ENCODE measurements at regions not wholly inside any gene's neighbourhood (a gene's known extent, or its start where the extent isn't known, plus 50 kb on each side); places are given as distances from the start of the nearest gene placed in this dataset.
A peak's percentile ranks its signal among the peaks of the same experiment; 100 is the strongest.
"Not testable (repeated sequence)": the region's sequence is repeated elsewhere in the genome, so short reads cannot be mapped to it uniquely, and the experiment has no call there.

DNA sequence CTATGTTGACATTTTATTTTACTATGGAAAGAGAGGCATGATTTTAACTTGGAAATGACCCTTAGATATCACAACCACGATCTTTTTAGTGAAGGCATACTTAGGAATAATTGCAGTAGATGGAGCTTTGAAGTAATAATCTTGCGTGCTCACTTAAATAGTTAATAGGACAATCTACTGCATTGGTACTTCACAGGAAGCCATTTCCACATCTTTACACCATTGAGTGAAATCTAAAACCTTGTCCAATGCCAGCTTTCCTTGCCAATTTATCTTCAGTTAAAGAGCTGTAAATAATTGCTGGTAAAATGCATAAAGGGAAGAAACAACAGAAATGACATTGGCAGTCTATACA lies 586.3 kb downstream of the ADGRL2 start:
- peak overlapping the region; percentile 6 for H2AFZ ChIP-seq (ENCODE audit: low read length, unreplicated experiment)
- no peak overlapping the region for H3K4me3 ChIP-seq (ENCODE audit: low read depth, low read length)
- H3K4me1 ChIP-seq (ENCODE audit: control insufficient read depth, insufficient read depth, low read length, unreplicated experiment): peaks cover 14% of the 10 kb centered on the region
- H3K79me2 ChIP-seq (ENCODE audit: control insufficient read depth, insufficient read depth, low read length, unreplicated experiment): no peaks in the 10 kb centered on the region
- no peak overlapping the region for H3K27ac ChIP-seq (ENCODE audit: low read depth, low read length)
- H3K27me3 ChIP-seq (ENCODE audit: insufficient read depth, low read length): no peaks in the 10 kb centered on the region
- H3K36me3 ChIP-seq (ENCODE audit: insufficient read depth, low read length): no peaks in the 10 kb centered on the region

- H3K27me3 ChIP-seq (ENCODE audit: insufficient read depth, low read length): no peaks in the 10 kb centered on the region
- H2AFZ ChIP-seq (ENCODE audit: low read length, unreplicated experiment): peak overlapping the region; percentile 6
- no peak overlapping the region for H3K4me3 ChIP-seq (ENCODE audit: low read depth, low read length)
- H3K36me3 ChIP-seq (ENCODE audit: insufficient read depth, low read length): no peaks in the 10 kb centered on the region
- H3K27ac ChIP-seq (ENCODE audit: low read depth, low read length): no peak overlapping the region
- no peaks in the 10 kb centered on the region for H3K79me2 ChIP-seq (ENCODE audit: control insufficient read depth, insufficient read depth, low read length, unreplicated experiment)
- peaks cover 10% of the 10 kb centered on the region for H3K4me1 ChIP-seq (ENCODE audit: control insufficient read depth, insufficient read depth, low read length, unreplicated experiment)
Observed at GRCh38 chr1:82386365-82387011, 585.8 kb downstream of the ADGRL2 start.

DNA sequence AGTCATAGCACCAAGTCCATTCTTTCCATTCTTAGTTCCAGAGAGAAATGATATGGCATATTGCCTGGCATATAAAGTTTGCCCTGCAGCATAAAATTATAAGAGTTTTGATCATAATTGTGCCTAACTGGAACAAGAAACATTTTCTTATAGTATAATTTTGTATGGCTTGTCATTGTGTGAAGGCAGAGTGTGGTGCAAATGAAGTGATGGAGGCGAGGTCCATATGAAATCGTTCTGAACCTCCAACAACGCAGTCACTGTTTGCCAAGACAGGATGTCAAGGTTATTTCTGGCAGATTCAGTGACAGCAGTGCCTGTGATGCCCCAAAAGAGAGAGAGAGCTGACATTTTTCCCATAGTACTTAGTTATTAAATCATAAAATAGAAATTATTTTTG lies 584.0 kb downstream of the ADGRL2 start:
- H2AFZ ChIP-seq (ENCODE audit: low read length, unreplicated experiment): no peak overlapping the region
- H3K27ac ChIP-seq (ENCODE audit: low read depth, low read length): no peak overlapping the region
- H3K27me3 ChIP-seq (ENCODE audit: insufficient read depth, low read length): no peaks in the 10 kb centered on the region
- no peaks in the 10 kb centered on the region for H3K79me2 ChIP-seq (ENCODE audit: control insufficient read depth, insufficient read depth, low read length, unreplicated experiment)
- peaks cover 10% of the 10 kb centered on the region for H3K4me1 ChIP-seq (ENCODE audit: control insufficient read depth, insufficient read depth, low read length, unreplicated experiment)
- no peak overlapping the region for H3K4me3 ChIP-seq (ENCODE audit: low read depth, low read length)
- no peaks in the 10 kb centered on the region for H3K36me3 ChIP-seq (ENCODE audit: insufficient read depth, low read length)

DNA sequence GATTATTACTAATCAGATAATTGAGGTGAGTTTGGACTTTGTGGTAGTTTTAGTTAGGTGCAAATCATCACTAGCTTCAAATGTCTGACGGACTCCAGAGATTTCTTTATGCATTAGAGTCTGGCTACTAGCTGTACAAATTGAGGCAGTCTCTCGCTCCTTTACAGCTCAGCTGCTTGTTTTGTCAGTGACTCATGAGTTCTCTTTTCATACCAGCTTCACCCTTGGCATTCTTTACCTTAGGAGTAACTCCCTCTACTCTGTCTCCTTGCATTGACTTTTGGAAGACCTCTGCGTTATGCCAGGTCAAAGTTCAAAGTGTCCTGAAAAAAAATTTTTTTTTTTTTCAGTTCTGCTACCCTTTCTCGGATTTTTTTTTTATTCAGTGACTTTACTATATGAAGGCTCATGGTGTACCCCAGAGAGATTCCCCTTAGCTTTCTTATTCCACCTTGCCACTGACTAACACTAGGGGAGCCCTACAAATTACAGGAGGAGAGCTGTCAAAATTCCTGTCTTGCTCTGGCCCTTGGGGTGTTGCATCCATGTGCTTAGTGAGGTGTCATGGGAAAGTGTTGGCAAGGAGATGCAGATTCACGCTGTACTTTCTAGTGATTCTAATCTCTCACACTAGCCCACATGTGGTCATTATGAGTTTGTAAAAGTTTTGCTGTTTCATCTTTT lies 576.6 kb downstream of the ADGRL2 start:
- H3K4me3 ChIP-seq (ENCODE audit: low read depth, low read length): no peak overlapping the region
- H3K4me1 ChIP-seq (ENCODE audit: control insufficient read depth, insufficient read depth, low read length, unreplicated experiment): peaks cover 19% of the 10 kb centered on the region
- no peaks in the 10 kb centered on the region for H3K79me2 ChIP-seq (ENCODE audit: control insufficient read depth, insufficient read depth, low read length, unreplicated experiment)
- no peaks in the 10 kb centered on the region for H3K36me3 ChIP-seq (ENCODE audit: insufficient read depth, low read length)
- no peaks in the 10 kb centered on the region for H3K27me3 ChIP-seq (ENCODE audit: insufficient read depth, low read length)
- H3K27ac ChIP-seq (ENCODE audit: low read depth, low read length): no peak overlapping the region
- H2AFZ ChIP-seq (ENCODE audit: low read length, unreplicated experiment): peak overlapping the region; percentile 18

- peaks cover 19% of the 10 kb centered on the region for H3K4me1 ChIP-seq (ENCODE audit: control insufficient read depth, insufficient read depth, low read length, unreplicated experiment)
- H3K4me3 ChIP-seq (ENCODE audit: low read depth, low read length): no peak overlapping the region
- no peaks in the 10 kb centered on the region for H3K27me3 ChIP-seq (ENCODE audit: insufficient read depth, low read length)
- no peak overlapping the region for H3K27ac ChIP-seq (ENCODE audit: low read depth, low read length)
- H3K79me2 ChIP-seq (ENCODE audit: control insufficient read depth, insufficient read depth, low read length, unreplicated experiment): no peaks in the 10 kb centered on the region
- no peak overlapping the region for H2AFZ ChIP-seq (ENCODE audit: low read length, unreplicated experiment)
- H3K36me3 ChIP-seq (ENCODE audit: insufficient read depth, low read length): no peaks in the 10 kb centered on the region
Observed at GRCh38 chr1:82373710-82374109, 573.0 kb downstream of the ADGRL2 start.

DNA sequence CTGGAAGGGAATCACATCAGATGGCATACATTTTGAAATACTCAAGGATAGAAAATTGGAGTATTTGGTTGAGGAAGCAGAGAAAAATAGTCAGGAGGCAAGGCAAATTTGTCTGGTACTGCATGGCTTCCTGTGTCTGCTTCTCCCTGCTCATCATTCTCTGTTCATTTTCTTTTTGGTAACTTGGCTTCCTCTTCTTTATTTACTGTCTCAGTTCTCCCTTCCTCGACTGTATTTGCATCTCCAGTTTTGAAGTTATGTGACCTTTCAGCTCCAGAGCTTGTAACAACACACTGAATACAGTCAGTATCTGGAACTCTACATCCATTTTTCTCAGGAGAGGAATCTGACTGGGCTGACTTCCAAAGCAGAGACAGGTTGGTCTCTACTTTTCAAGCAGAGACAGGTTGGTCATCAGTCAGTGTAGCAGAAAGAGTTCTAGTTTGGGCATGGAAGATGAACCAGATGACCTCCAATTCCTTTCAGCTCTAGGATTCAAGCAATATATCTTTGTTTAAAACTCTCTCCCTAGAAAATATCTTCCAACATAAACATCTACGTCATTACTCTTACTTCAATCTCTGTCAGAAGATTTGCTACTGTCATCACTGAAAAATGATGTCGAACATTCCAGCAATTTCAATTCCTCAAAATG lies 571.2 kb downstream of the ADGRL2 start:
- no peaks in the 10 kb centered on the region for H3K79me2 ChIP-seq (ENCODE audit: control insufficient read depth, insufficient read depth, low read length, unreplicated experiment)
- H3K4me1 ChIP-seq (ENCODE audit: control insufficient read depth, insufficient read depth, low read length, unreplicated experiment): peaks cover 7% of the 10 kb centered on the region
- no peak overlapping the region for H2AFZ ChIP-seq (ENCODE audit: low read length, unreplicated experiment)
- H3K27me3 ChIP-seq (ENCODE audit: insufficient read depth, low read length): no peaks in the 10 kb centered on the region
- no peak overlapping the region for H3K27ac ChIP-seq (ENCODE audit: low read depth, low read length)
- no peak overlapping the region for H3K4me3 ChIP-seq (ENCODE audit: low read depth, low read length)
- H3K36me3 ChIP-seq (ENCODE audit: insufficient read depth, low read length): no peaks in the 10 kb centered on the region

DNA sequence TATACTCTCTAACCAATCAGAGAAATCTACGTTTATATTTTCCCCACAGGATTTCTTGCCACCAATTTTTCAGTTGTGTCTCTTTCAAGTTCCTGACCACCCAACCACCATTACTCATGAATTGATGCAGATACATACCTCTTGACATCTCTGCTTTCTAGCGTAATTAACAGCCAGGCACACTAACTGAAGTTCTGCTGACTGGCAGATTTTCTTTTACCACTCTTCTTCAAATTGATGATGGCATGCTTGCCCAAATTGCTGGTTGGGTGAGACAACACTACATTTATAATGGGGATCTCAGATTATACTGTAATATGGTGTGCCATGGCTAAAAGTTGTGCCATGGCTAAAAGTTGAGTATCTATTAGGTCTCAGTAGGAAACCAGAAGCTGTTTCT lies 566.7 kb downstream of the ADGRL2 start:
- H3K27ac ChIP-seq (ENCODE audit: low read depth, low read length): no peak overlapping the region
- no peaks in the 10 kb centered on the region for H3K4me1 ChIP-seq (ENCODE audit: control insufficient read depth, insufficient read depth, low read length, unreplicated experiment)
- no peaks in the 10 kb centered on the region for H3K36me3 ChIP-seq (ENCODE audit: insufficient read depth, low read length)
- no peak overlapping the region for H2AFZ ChIP-seq (ENCODE audit: low read length, unreplicated experiment)
- no peaks in the 10 kb centered on the region for H3K79me2 ChIP-seq (ENCODE audit: control insufficient read depth, insufficient read depth, low read length, unreplicated experiment)
- H3K4me3 ChIP-seq (ENCODE audit: low read depth, low read length): no peak overlapping the region
- H3K27me3 ChIP-seq (ENCODE audit: insufficient read depth, low read length): no peaks in the 10 kb centered on the region

DNA sequence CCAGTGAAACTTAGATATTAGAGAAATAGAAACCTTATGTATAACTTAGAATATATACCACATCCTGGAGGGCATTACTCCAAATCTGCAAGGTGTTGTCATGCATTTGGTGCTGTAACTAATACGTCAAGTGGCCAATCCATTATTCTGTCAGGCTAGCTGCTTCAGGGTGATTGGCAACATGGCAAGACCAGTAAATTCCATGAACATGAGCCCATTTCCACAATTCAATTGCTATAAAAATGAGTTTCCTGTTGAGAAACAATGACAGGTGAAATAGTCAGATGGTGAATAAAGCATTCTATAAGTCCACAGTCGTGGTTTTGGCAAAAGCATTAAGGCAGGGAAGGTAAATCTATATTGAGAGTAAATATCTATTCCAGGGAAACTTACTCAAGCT lies 566.0 kb downstream of the ADGRL2 start:
- Histone ChIP-seq H3K36me3 (ENCODE audit: insufficient read depth, low read length) (no peaks in the 10 kb centered on the region), H3K27ac (ENCODE audit: low read depth, low read length) (no peak overlapping the region), H3K27me3 (ENCODE audit: insufficient read depth, low read length) (no peaks in the 10 kb centered on the region), H3K79me2 (ENCODE audit: control insufficient read depth, insufficient read depth, low read length, unreplicated experiment) (no peaks in the 10 kb centered on the region), H2AFZ (ENCODE audit: low read length, unreplicated experiment) (no peak overlapping the region), H3K4me3 (ENCODE audit: low read depth, low read length) (no peak overlapping the region), H3K4me1 (ENCODE audit: control insufficient read depth, insufficient read depth, low read length, unreplicated experiment) (no peaks in the 10 kb centered on the region)

- not testable (repeated sequence) for H3K79me2 ChIP-seq (ENCODE audit: control insufficient read depth, insufficient read depth, low read length, unreplicated experiment); H3K27ac ChIP-seq (ENCODE audit: low read depth, low read length); H3K4me1 ChIP-seq (ENCODE audit: control insufficient read depth, insufficient read depth, low read length, unreplicated experiment); H3K36me3 ChIP-seq (ENCODE audit: insufficient read depth, low read length); H2AFZ ChIP-seq (ENCODE audit: low read length, unreplicated experiment); H3K27me3 ChIP-seq (ENCODE audit: insufficient read depth, low read length); H3K4me3 ChIP-seq (ENCODE audit: low read depth, low read length)
Observed at GRCh38 chr1:82359541-82359940, 558.8 kb downstream of the ADGRL2 start.

GRCh38 chr1:82358706-82359105 lies 558.0 kb downstream of the ADGRL2 start:
- not testable (repeated sequence) for H3K4me3 ChIP-seq (ENCODE audit: low read depth, low read length); H3K4me1 ChIP-seq (ENCODE audit: control insufficient read depth, insufficient read depth, low read length, unreplicated experiment); H3K27me3 ChIP-seq (ENCODE audit: insufficient read depth, low read length); H3K36me3 ChIP-seq (ENCODE audit: insufficient read depth, low read length); H2AFZ ChIP-seq (ENCODE audit: low read length, unreplicated experiment); H3K27ac ChIP-seq (ENCODE audit: low read depth, low read length); H3K79me2 ChIP-seq (ENCODE audit: control insufficient read depth, insufficient read depth, low read length, unreplicated experiment)

- H3K4me3 ChIP-seq (ENCODE audit: low read depth, low read length); H3K27ac ChIP-seq (ENCODE audit: low read depth, low read length); H3K79me2 ChIP-seq (ENCODE audit: control insufficient read depth, insufficient read depth, low read length, unreplicated experiment); H3K36me3 ChIP-seq (ENCODE audit: insufficient read depth, low read length); H2AFZ ChIP-seq (ENCODE audit: low read length, unreplicated experiment); H3K4me1 ChIP-seq (ENCODE audit: control insufficient read depth, insufficient read depth, low read length, unreplicated experiment); H3K27me3 ChIP-seq (ENCODE audit: insufficient read depth, low read length): not testable (repeated sequence)
Observed at GRCh38 chr1:82354546-82354945, 553.8 kb downstream of the ADGRL2 start.

Data from ACC112 (cell line).